ENCODE measurements at regions not wholly inside any gene's neighbourhood (a gene's known extent, or its start where the extent isn't known, plus 50 kb on each side); places are given as distances from the start of the nearest gene placed in this dataset.

DNA sequence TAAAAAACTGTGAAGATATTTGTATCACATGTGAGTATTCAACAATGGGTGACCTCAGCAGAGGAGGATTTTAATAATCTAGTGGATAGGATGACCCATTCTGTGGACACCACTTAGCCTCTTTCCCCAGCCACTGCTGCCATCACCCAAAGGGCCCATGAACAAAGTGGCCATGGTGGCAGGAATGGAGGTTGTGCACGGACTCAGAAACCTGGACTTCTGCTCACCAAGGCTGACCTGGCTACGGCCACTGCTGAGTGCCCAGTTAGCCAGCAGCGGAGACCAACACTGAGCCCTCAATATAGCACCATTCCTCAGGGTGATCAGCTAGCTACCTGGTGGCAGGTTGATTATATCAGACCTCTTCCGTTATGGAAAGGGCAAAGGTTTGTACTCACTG is 1410.4 kb upstream of the CDH9 start:
- H3K9me3 ChIP-seq = peaks cover 0 to 26% of the 10 kb centered on the region in 2 donors
- TF ChIP-seq, protein P1, sequence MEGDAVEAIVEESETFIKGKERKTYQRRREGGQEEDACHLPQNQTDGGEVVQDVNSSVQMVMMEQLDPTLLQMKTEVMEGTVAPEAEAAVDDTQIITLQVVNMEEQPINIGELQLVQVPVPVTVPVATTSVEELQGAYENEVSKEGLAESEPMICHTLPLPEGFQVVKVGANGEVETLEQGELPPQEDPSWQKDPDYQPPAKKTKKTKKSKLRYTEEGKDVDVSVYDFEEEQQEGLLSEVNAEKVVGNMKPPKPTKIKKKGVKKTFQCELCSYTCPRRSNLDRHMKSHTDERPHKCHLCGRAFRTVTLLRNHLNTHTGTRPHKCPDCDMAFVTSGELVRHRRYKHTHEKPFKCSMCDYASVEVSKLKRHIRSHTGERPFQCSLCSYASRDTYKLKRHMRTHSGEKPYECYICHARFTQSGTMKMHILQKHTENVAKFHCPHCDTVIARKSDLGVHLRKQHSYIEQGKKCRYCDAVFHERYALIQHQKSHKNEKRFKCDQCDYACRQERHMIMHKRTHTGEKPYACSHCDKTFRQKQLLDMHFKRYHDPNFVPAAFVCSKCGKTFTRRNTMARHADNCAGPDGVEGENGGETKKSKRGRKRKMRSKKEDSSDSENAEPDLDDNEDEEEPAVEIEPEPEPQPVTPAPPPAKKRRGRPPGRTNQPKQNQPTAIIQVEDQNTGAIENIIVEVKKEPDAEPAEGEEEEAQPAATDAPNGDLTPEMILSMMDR (IDR thresholded peaks at IDR 0.05) = no peak
- DNase-seq (ENCODE audit: low spot score) = no peak
- H3K27me3 ChIP-seq = no peaks in the 10 kb centered on the region
- H3K36me3 ChIP-seq = no peaks in the 10 kb centered on the region
- no peak overlapping the region for H3K27ac ChIP-seq
- no peaks in the 10 kb centered on the region for H3K4me1 ChIP-seq
- no peak overlapping the region for H3K4me3 ChIP-seq

DNA sequence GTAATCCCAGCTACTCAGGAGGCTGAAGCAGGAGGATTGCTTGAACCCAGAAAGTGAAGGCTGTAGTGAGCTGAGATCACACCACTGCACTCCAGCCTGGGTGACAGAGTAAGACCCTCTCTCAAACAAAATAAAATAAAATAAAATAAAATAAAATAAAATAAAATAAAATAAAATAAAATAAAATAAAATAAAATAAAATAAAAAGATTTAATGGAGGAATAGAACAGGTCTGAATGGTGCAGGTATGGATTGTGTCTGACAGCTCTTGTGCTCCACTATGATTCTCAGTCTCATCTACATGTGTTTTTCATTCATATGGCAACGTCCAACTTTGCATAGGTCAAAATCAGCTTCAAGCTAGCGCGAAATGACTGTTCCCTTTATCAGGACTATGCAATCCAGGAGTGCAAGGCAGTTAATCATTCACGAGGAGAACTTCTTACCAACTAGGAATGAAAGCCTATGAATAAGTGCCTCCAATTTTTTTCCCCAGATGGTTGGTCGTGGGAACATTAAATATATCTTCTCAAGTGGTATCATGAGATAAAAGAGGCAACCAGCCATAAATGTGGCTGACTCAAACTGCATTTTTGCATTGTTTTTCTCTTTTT is 1392.3 kb upstream of the CDH9 start:
- TF ChIP-seq, protein P1 (IDR thresholded peaks at IDR 0.05) = no peak
- Histone ChIP-seq H3K27ac (no peak overlapping the region), H3K27me3 (no peaks in the 10 kb centered on the region), H3K9me3 (no peaks in the 10 kb centered on the region), H3K4me3 (no peak overlapping the region), H3K36me3 (no peaks in the 10 kb centered on the region), H3K4me1 (no peaks in the 10 kb centered on the region)
- DNase-seq (ENCODE audit: low spot score) = no peak

DNA sequence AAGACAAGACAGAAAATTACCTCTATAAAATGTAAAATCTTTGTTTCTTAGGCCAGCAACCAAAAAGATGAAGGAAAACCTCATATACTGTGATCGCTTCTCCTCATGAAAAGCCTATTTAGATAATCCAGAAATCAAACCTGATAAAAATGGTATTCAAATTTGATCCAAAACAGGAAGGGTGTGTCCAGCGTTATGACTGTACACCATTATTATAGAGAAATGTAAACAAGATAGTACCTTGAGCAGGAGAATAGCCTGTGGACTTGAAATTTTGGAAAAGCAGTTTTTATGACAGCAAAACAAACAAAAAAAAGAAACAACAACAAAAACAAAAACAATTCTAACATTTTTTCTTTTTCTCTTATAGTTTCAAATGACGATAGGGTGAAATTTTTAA is 1382.8 kb upstream of the CDH9 start:
- no peak overlapping the region for H3K4me3 ChIP-seq
- no peaks in the 10 kb centered on the region for H3K4me1 ChIP-seq
- no peak overlapping the region for H3K27ac ChIP-seq
- H3K36me3 ChIP-seq = no peaks in the 10 kb centered on the region
- H3K9me3 ChIP-seq = no peaks in the 10 kb centered on the region
- no peak for DNase-seq (ENCODE audit: low spot score)
- H3K27me3 ChIP-seq = no peaks in the 10 kb centered on the region
- TF ChIP-seq, protein P1 (IDR thresholded peaks at IDR 0.05) = no peak

DNA sequence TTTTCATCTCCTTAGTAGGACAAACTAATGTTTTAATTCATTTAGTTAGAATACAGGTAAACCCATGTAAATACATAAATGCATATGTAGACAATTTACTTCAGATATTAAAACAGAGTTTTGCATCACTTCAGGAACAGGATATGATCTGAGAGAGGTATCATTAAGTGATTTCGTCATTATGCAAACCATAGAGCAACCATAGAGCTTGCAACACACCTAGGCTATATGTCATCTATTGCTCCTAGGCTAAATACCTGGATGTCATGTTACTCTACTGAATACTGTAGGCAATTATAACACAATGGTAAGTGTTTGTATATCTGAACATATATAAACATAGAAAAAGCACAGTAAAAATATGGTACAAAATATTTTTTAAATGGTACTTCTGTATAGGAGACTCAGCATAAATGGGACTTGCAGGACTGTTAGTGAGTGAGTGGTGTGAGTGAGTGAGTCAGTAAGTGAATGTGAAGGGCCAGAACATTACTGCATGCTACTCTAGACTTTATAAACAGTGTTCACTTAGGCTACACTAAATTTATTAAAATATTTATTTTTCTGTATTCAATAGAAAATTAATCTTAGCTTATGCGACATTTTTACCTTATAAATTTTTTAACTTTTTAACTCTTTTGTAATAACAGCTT is 1377.5 kb upstream of the CDH9 start:
- DNase-seq (ENCODE audit: low spot score) = no peak
- H3K9me3 ChIP-seq = no peaks in the 10 kb centered on the region
- no peaks in the 10 kb centered on the region for H3K36me3 ChIP-seq

DNA sequence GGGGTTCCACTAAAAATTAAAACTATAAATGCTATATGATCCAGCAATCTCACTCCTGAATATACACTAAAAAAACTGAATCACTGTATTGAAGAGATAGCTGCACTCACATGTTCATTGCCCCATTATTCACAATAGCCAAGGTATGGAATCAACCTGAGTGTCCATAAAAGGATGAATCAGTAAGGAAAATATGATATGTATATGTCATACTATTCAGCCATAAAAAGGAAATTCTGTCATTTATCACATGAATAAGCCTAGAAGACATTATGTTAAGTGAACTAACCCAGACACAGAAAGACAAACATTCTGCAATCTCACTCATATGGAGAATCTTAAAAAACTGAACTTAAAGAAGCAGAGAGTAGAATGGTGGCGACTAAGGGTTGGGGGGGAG is 1376.2 kb upstream of the CDH9 start:
- no peak overlapping the region for H3K4me3 ChIP-seq

More for the DNA sequence above, 1377.5 kb upstream of the CDH9 start:
- no peak overlapping the region for H3K4me3 ChIP-seq
- no peaks in the 10 kb centered on the region for H3K27me3 ChIP-seq
- no peaks in the 10 kb centered on the region for H3K4me1 ChIP-seq
- TF ChIP-seq, protein P1 (IDR thresholded peaks at IDR 0.05) = no peak
- no peak overlapping the region for H3K27ac ChIP-seq

More for the DNA sequence above, 1376.2 kb upstream of the CDH9 start:
- Histone ChIP-seq H3K36me3 (no peaks in the 10 kb centered on the region), H3K27ac (no peak overlapping the region), H3K27me3 (no peaks in the 10 kb centered on the region), H3K4me1 (no peaks in the 10 kb centered on the region), H3K9me3 (no peaks in the 10 kb centered on the region)
- DNase-seq (ENCODE audit: low spot score) = no peak
- TF ChIP-seq, protein P1 (IDR thresholded peaks at IDR 0.05) = no peak
